GM21529 (cell line): ENCODE measurements at regions not wholly inside any gene's neighbourhood (a gene's known extent, or its start where the extent isn't known, plus 50 kb on each side); places are given as distances from the start of the nearest gene placed in this dataset.

Experiments
- ATAC-seq: cut with Tn5 transposase; IDR thresholded peaks from one replicate; pipeline ENCODE4 v1.9.1; 2021; ENCODE audit not compliant: unreplicated experiment

DNA sequence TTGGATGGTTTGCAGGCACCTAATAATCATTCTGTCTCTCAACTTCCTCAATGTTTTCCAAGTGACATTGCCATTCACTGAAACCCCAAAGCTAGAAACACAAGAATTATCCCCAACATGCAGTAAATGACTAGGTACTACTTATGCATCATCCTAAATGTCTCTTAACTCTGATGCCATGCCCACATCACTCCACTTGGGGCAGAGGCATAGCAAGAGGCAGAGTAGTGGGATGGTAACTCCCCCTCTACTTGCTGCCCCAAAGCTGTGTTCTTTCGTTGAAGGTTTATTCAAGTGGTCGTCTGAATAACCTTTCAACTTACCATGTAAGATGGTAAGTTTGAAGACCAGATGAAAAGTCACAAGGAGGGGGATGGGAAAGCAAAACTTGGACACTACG is 77.9 kb upstream of the SOX5 start:
- no peak for ATAC-seq

DNA sequence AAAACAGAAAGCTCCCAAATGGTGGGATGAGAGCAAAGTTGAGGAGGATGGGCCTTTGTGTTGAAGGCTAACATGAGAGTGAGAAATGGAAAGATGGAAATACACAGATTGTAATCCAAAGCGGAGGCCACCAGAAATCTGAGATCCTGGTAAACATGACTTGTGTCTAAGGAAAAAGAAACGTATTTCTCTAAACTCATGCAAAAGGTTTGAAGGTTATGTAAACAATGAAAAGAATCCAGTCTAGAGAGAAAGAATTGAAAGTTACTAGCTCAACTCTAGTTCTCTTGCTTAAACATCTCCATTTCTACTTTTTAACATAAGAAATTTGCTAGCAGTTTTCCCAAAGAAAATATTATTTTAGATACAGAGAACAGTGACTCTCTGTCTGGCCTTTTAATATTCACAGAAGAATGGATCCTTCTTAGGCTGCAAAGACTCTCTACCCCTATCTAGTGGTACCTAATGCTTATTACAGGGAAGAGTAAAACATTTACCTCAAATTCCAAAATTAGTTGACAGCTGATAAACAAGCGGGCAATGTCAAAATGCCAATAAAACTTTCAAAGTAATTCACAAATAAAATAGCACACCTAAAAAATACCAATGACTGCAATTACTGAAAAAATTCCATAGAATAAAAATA is 75.8 kb upstream of the SOX5 start:
- ATAC-seq, result no peak

DNA sequence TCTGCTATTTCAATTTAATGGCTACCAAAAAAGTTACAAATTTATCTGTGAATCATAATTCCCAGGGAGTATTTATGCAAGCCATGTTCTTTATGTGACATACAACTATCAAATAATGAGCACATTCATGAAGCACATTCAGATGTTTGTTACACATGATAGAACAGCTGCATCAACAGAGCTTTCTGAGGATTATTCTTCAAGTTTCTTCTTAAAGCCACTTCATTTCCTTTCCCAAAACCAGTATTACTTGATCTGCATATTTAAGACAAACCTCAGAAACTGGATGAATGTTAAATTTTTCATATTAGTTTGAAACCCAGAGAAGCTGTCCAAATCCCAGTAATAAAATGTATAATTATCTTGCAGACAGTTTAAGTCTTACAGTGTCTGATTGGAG is 73.6 kb upstream of the SOX5 start:
- no peak for ATAC-seq

DNA sequence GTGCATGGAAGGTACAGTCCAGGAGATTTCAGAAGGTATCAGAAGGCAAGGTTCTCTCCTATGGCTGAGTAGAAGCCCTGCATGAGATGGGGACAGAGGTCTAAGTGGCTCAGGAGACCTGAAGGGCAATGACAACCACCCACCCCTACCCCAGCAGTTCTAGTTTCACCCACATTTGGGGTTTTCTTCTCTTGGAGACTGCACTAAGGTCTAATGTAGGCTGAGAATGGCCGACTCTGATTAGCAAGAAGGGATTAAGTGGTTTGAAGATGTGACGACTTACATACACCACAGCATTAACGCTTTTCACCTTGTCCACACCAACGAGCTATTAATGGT is 71.7 kb upstream of the SOX5 start:
- ATAC-seq, result no peak

DNA sequence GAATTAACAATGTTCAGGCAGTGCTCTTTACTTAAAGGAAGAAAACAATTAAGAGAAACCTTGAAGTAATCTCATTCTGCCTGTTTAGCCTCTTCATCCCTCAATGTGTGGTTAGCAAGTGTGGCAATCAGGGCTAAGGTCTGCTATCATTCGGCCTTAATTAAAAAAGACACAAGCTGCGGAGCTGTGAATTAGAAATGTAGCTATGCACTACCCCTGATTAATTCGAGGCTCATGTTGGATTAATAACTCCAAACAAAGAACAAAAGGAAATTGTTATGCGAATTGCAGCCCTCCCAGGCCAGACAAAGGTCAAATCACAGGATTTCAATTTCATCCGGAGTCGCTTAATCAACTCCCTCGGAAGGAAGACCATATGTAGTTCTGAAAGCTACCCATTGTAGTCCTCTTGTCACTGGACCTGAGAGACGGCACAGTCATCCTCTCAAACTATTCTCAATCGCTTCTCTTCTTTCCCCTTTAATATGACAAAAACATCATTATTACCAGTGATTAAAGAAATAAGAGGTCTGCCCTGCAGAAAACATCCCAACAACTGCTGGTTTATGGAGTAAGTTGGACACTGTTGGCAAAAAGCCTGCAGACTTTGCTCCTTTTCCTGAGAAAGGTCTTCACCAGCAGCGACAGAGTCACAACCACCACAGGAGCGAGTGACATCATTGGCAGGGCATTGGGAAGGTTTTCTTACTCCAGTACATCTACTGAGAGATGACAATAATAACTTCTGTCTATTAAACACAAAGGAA is 71.1 kb upstream of the SOX5 start:
- ATAC-seq, result no peak

DNA sequence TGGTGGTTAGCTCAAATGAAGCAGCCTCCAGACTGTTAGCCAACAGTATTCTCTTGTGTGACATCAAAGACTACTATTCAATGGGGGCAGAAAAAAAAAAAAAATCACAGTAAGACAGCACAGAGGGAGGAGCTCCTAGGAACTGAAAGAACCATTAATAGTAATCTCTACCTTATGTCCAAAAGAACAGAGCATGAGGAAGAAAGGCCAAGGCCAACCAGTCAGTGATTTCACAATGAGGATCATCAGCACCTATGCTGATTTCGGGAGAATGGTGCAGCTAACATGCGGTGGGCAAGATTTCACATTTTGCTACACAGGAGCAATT is 66.3 kb upstream of the SOX5 start:
- ATAC-seq, result no peak

DNA sequence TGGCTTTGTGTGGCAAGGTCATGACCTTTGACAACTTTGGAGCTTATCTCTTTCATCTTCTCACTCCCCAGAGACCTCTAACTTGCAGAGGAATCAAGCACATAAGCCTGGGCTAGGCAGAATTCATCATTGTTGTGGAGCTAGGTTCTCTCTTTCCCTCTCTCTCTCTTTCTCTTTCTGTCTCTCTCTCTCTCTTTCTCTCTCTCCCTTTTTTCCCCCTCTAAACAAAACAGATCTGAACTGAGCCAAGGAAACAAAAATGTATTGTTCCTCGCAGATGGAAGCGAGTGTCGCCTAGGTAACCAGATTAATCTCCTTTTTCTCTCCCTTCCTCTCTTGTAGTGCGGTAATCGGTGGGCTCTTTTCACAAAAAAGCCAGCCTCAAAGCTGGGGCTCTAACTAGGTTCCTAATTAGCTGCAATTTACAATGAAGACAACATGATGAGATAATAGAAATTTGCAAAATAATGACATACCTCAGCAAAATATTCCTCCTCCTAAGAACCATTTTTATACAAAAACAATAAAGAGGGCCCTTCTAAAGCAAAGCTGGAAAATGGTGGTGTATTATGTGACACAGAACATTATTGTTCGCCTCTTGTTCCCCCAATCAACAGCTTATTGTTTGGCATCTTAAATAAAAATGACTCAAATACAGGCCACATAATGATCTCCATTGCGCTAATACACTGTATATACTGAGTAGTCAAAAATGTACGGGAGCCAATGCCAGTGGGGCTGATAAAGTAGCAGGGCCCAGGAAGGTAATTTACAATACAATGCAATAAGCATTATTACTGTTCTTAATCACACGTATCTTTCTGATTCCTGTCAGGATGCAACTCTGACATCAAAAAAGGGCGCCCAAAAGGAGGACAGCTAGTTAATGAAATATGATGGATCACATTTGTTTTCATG is 65.7 kb upstream of the SOX5 start:
- no peak for ATAC-seq

DNA sequence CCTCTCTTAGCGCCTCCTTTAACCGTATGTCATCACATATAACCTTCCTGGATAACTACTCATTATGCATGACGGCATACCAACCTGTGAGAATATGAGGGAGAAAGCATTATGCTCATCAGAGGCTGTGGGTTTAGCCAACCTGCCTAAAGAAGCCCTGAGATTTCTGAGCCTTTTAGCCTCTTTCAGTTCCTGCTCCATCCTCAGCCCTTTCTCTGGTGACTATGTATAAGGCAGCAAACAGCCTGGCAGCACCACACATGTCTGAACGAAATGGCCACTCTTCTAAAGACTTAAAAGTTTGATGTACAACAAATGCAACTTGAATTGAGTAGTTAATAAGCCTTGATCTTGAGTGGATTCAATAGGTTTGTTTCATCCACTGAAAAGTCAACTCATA is 64.8 kb upstream of the SOX5 start:
- ATAC-seq, result no peak

DNA sequence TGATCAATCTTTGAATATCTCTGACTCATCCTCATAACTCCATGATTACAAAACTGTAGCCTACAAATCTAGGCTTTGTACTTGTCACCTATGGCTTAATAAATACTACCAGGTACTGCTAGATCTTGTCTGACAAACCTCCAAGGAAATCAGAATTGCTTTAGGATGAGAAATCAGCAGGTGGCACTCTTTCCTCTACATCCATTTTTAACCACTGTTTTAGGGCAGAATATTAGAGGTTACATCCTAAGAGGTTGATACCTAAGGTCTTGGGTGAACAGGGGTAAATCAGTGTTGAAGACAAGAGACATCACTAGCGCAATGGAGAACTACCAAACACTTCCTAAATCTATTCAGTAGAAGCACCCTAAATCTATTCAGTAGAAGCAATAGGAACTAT is 63.1 kb upstream of the SOX5 start:
- ATAC-seq, result no peak

DNA sequence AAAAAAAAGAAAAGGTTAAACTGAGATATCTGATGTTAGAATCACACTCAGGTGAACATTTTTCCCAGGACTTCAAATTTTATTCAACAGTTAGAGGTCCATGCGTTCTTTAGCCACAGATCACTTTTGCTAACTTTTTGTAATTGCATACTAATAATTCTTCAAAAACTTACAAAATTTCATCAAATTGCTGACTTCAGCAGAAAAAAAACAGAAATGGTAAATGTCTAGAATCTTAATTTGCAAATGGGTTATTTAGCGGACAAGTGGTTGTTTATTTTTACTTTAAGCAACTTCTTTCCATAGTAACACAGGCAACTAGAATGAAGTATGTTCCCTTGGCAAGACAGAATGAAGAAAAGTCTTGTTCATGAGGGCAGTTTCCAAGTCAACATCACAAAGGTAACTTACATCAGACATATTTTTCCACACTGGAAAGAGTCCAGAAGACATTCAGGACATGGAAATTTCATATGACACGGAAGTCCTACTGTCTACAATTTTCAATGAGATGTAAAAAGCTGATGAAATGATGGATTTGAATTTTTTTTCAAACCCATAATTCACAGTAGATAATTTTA is 62.5 kb upstream of the SOX5 start:
- no peak for ATAC-seq

DNA sequence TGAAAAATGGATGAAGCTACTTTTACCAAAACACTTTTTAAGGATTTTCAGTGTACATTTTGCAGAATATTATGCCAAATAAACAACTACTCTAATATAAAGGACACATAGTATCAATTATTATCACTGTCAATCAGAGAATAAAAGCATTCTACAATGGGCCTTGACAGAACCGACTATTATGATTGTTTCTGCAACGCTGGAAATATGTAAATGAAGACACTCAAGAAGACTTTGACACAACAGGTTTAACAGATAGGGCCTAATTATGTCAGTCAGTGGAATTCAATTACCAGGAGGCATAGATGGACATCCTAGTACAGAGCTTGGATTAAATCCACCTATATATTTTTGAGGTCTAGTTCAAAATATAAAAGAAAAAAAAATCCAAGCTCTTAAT is 58.7 kb upstream of the SOX5 start:
- ATAC-seq, result no peak
